ENCODE measurements at regions not wholly inside any gene's neighbourhood (a gene's known extent, or its start where the extent isn't known, plus 50 kb on each side); places are given as distances from the start of the nearest gene placed in this dataset.
A peak's percentile ranks its signal among the peaks of the same experiment; 100 is the strongest.

GRCh38 chr10:88066876-88067275, 203.5 kb downstream of the PTEN start:
- no peak for DNase-seq
- Histone ChIP-seq H3K4me3 (no peak overlapping the region), H3K36me3 (no peaks in the 10 kb centered on the region), H3K9me3 (no peaks in the 10 kb centered on the region), H3K27ac (peak overlapping the region; percentile 4 to 63 (median 28)), H3K4me1 (peaks cover 7 to 18% (median 9%) of the 10 kb centered on the region in 4 donors), H3K27me3 (no peaks in the 10 kb centered on the region)
- 71 to 78% methylated on average over 5 to 6 of the region's 6 CpGs for WGBS, 2 donors (ENCODE audit: low coverage in 1 of 2)
- in situ Hi-C loops (cut with MboI; ENCODE audit: low pct_ligation_motif_present in 1 of 4, low pct_unique_long_range_greater_than_20kb in 1 of 4, low sequenced_read_pairs in 3 of 4) (no loop called here), intact Hi-C loops (cut with DNase I; ENCODE audit: low total_unique reads) (no loop called here)
- TF ChIP-seq POLR2A (IDR thresholded peaks at IDR 0.05) (no peak), EP300 (IDR thresholded peaks at IDR 0.05; ENCODE audit: low read depth) (no peak), POLR2AphosphoS5 (IDR thresholded peaks at IDR 0.05) (no peak)
- TF ChIP-seq, protein P1, sequence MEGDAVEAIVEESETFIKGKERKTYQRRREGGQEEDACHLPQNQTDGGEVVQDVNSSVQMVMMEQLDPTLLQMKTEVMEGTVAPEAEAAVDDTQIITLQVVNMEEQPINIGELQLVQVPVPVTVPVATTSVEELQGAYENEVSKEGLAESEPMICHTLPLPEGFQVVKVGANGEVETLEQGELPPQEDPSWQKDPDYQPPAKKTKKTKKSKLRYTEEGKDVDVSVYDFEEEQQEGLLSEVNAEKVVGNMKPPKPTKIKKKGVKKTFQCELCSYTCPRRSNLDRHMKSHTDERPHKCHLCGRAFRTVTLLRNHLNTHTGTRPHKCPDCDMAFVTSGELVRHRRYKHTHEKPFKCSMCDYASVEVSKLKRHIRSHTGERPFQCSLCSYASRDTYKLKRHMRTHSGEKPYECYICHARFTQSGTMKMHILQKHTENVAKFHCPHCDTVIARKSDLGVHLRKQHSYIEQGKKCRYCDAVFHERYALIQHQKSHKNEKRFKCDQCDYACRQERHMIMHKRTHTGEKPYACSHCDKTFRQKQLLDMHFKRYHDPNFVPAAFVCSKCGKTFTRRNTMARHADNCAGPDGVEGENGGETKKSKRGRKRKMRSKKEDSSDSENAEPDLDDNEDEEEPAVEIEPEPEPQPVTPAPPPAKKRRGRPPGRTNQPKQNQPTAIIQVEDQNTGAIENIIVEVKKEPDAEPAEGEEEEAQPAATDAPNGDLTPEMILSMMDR (IDR thresholded peaks at IDR 0.05) = no peak

DNA sequence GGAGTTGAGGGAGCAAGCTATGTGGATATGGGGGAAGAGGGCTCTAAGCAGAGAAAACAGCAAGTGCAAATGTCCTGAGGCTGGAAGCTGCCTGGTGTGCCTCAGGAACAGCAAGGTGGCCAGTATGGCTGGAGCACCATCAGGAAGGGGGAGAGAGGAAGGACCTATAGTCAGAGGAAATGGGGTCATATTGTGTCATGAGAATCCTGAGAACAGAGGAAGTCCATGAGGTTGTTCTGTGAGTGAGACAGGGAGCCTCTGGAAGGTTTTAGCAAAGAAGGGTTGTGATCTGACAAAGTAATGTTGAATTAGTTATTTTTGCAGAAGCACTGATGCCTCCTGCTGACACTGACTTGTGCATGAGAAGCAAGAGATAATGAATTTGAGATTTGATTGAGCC, 204.3 kb downstream of the PTEN start:
- H3K27ac ChIP-seq = peak overlapping the region in 3 of 4 donors; percentile 4 to 63 (median 25)
- H3K27me3 ChIP-seq = no peaks in the 10 kb centered on the region
- DNase-seq = no peak
- no peaks in the 10 kb centered on the region for H3K9me3 ChIP-seq
- intact Hi-C loops (cut with DNase I; ENCODE audit: low total_unique reads) (no loop called here), in situ Hi-C loops (cut with MboI; ENCODE audit: low pct_ligation_motif_present in 1 of 4, low pct_unique_long_range_greater_than_20kb in 1 of 4, low sequenced_read_pairs in 3 of 4) (no loop called here)
- no peaks in the 10 kb centered on the region for H3K36me3 ChIP-seq
- H3K4me1 ChIP-seq = peaks cover under 1 to 12% (median 5%) of the 10 kb centered on the region in 4 donors
- H3K4me3 ChIP-seq = no peak overlapping the region
- TF ChIP-seq, protein P1 (IDR thresholded peaks at IDR 0.05) = no peak
- no peak for TF ChIP-seq POLR2A (IDR thresholded peaks at IDR 0.05)
- no peak for TF ChIP-seq POLR2AphosphoS5 (IDR thresholded peaks at IDR 0.05)
- no peak for TF ChIP-seq EP300 (IDR thresholded peaks at IDR 0.05; ENCODE audit: low read depth)

GRCh38 chr10:88069338-88069737, 205.9 kb downstream of the PTEN start:
- Histone ChIP-seq H3K4me1 (peaks cover 0 to 4% (median 0%) of the 10 kb centered on the region in 4 donors), H3K9me3 (no peaks in the 10 kb centered on the region), H3K36me3 (no peaks in the 10 kb centered on the region), H3K27me3 (no peaks in the 10 kb centered on the region), H3K4me3 (no peak overlapping the region), H3K27ac (no peak overlapping the region)
- 74 to 82% methylated on average over 3 to 4 of the region's 4 CpGs for WGBS, 2 donors (ENCODE audit: low coverage in 1 of 2)
- intact Hi-C loops (cut with DNase I; ENCODE audit: low total_unique reads) = no loop called here
- TF ChIP-seq EP300 (IDR thresholded peaks at IDR 0.05; ENCODE audit: low read depth) = no peak
- TF ChIP-seq, protein P1 (IDR thresholded peaks at IDR 0.05) = no peak
- no peak for TF ChIP-seq POLR2A (IDR thresholded peaks at IDR 0.05)
- no peak for TF ChIP-seq POLR2AphosphoS5 (IDR thresholded peaks at IDR 0.05)
- in situ Hi-C loops (cut with MboI; ENCODE audit: low pct_ligation_motif_present in 1 of 4, low pct_unique_long_range_greater_than_20kb in 1 of 4, low sequenced_read_pairs in 3 of 4) = no loop called here
- no peak for DNase-seq

DNA sequence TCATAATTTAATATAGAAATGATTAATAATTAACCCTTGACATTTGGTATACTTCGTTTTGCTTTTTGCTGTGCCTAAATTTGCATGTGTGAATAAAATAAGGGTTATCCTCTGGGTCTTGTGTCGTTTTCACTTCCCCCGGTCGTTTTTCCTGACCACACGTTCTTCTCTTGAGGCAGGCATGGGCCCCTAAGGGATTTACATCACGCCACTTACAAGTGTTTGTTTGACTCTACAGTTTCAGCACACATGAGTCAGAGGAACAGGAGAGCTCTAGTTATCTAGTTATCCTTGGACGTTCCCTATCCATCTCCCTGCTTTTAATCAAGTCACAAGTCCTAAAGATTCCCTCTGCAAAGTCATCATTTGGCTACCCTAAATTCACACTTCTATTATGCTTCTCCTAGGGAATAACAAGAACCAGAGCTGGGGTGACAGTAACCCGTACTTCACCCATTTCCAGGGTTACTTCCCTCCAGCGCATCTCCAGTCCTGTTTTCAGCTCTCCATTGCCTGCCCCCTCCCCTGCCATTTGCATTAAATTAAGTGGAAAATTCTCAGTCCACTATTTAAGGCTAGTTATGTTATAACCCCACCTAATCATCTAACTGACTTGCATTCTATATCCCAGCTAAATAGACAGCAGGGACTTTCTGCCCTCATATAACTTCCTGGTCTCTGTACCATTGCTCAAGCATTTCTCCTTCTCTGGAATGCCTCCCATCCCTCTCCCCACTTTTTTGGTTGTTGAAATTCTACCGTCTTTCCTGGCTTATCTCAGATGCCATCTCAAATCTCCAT, 206.9 kb downstream of the PTEN start:
- in situ Hi-C loops (cut with MboI; ENCODE audit: low pct_ligation_motif_present in 1 of 4, low pct_unique_long_range_greater_than_20kb in 1 of 4, low sequenced_read_pairs in 3 of 4) (no loop called here), intact Hi-C loops (cut with DNase I; ENCODE audit: low total_unique reads) (no loop called here)
- no peak for DNase-seq
- H3K4me1 ChIP-seq = peaks cover 0 to under 1% (median 0%) of the 10 kb centered on the region in 4 donors
- no peak for TF ChIP-seq EP300 (IDR thresholded peaks at IDR 0.05; ENCODE audit: low read depth)
- TF ChIP-seq POLR2AphosphoS5 (IDR thresholded peaks at IDR 0.05) = no peak
- TF ChIP-seq POLR2A (IDR thresholded peaks at IDR 0.05) = no peak
- TF ChIP-seq, protein P1 (IDR thresholded peaks at IDR 0.05) = no peak
- WGBS, 2 donors (ENCODE audit: low coverage in 1 of 2) = 73% methylated on average over 9 to 10 of the region's 10 CpGs
- no peaks in the 10 kb centered on the region for H3K36me3 ChIP-seq
- H3K4me3 ChIP-seq = no peak overlapping the region
- H3K9me3 ChIP-seq = no peaks in the 10 kb centered on the region
- H3K27ac ChIP-seq = no peak overlapping the region
- H3K27me3 ChIP-seq = no peaks in the 10 kb centered on the region

Measured in transverse colon (tissue), 4 donors.